A549 (cell line): ENCODE measurements at regions not wholly inside any gene's neighbourhood (a gene's known extent, or its start where the extent isn't known, plus 50 kb on each side); places are given as distances from the start of the nearest gene placed in this dataset.
A peak's percentile ranks its signal among the peaks of the same experiment; 100 is the strongest.

Experiments
- ATAC-seq, 2 experiments: fragments of 200-7000 bp in 1 of 2; fragments of >200 bp in 1 of 2; cut with Nextera tagmentation in 1 of 2; cut with Tn5 transposase in 1 of 2; 3 replicates each; pipeline versions ENCODE4 v1.8.0 to v1.9.1; 2018 to 2020; ENCODE audit warnings: mild to moderate bottlenecking in 1 of 2, moderate library complexity in 1 of 2
- CTCF ChIA-PET: fragments of 300-600 bp; sonication (Branson Sonifier 250); formaldehyde crosslinking; extraction: SDS; loops from one replicate; lab custom pipeline; 2021; ENCODE audit warnings: antibody characterized with exemption, inconsistent platforms; lab: Yijun Ruan, JAX
- POLR2A ChIA-PET: fragments of 350-600 bp; formaldehyde crosslinking; extraction: SDS; loops from one replicate; lab custom pipeline; 2021; ENCODE audit warnings: antibody characterized with exemption, inconsistent platforms; lab: Yijun Ruan, JAX
- DNase-seq, 2 experiments: peaks; one replicate each; pipeline versions ENCODE4 v3.0.0 to v3.0.0-alpha.2; 2011 to 2016; ENCODE audit warnings: low read depth in 1 of 2, low spot score in 1 of 2
- FAIRE-seq: peaks from 2 replicates; lab custom pipeline; 2011; peaks lifted over from hg19 to GRCh38; lab: Jason Lieb, UNC
- H3K27ac ChIP-seq, 2 experiments: fragments of >200 bp; sonication (Bioruptor Twin); formaldehyde crosslinking; 3 replicates each; pipeline ENCODE4 v1.5.1; 2016 to 2017
- H3K4me1 ChIP-seq: fragments of >200 bp; sonication (Bioruptor Twin); formaldehyde crosslinking; 3 replicates; pipeline ENCODE4 v1.6.1; 2016
- H3K4me2 ChIP-seq: fragments of >200 bp; sonication (Bioruptor Twin); formaldehyde crosslinking; 3 replicates; pipeline ENCODE4 v1.6.1; 2016
- H3K4me3 ChIP-seq: fragments of >200 bp; sonication (Bioruptor Twin); formaldehyde crosslinking; 3 replicates; pipeline ENCODE4 v1.5.1; 2016
- H3K9me3 ChIP-seq: fragments of >200 bp; sonication (Bioruptor Twin); formaldehyde crosslinking; 3 replicates; pipeline ENCODE4 v1.6.1; 2016
- CBX2 ChIP-seq: fragments of 200-600 bp; sonication (generic); IDR thresholded peaks from 2 replicates; pipeline ENCODE4 v1.6.1; 2016; ENCODE audit warnings: low read depth, mild to moderate bottlenecking, borderline replicate concordance
- CBX8 ChIP-seq: fragments of 200-600 bp; sonication (generic); IDR thresholded peaks from 2 replicates; pipeline ENCODE4 v1.6.1; 2016
- FOSB ChIP-seq: fragments of 250-450 bp; sonication (Bioruptor Pico); IDR thresholded peaks from 2 replicates; pipeline ENCODE4 v1.5.0; 2020; ENCODE audit warnings: mild to moderate bottlenecking, moderate library complexity
- FOSL2 ChIP-seq, 2 experiments: fragments of 450-650 bp in 1 of 2; fragments of >200 bp in 1 of 2; sonication (Bioruptor Twin) in 1 of 2; formaldehyde crosslinking; IDR thresholded peaks; 2 replicates each; pipeline versions ENCODE4 v1.5.0 to v1.6.1; 2016 to 2020; ENCODE audit warnings: mild to moderate bottlenecking in 1 of 2, moderate library complexity in 1 of 2
- FOXS1 ChIP-seq: fragments of 250-450 bp; sonication (Bioruptor Pico); IDR thresholded peaks from 2 replicates; pipeline ENCODE4 v1.5.0; 2020; ENCODE audit warnings: mild to moderate bottlenecking, moderate library complexity
- GATA3 ChIP-seq: IDR thresholded peaks from 2 replicates; pipeline ENCODE4 v1.6.1; 2012; ENCODE audit warnings: borderline replicate concordance
- JUN ChIP-seq, 2 experiments: fragments of >200 bp; sonication (Bioruptor Twin); formaldehyde crosslinking; IDR thresholded peaks; 2 replicates in 1 of 2; 3 replicates in 1 of 2; pipeline ENCODE4 v1.6.1; 2016 to 2017
- MAFK ChIP-seq: fragments of 450-650 bp; IDR thresholded peaks from 2 replicates; pipeline ENCODE4 v1.6.1; 2014; ENCODE audit not compliant: partially characterized antibody
- MYC ChIP-seq: IDR thresholded peaks from 2 replicates; pipeline ENCODE4 v1.6.1; 2012; ENCODE audit warnings: mild to moderate bottlenecking, inconsistent platforms, low read length, improper control_type of control experiment, borderline replicate concordance
- NR3C1 ChIP-seq: fragments of >200 bp; sonication (Bioruptor Twin); formaldehyde crosslinking; IDR thresholded peaks from 3 replicates; pipeline ENCODE4 v1.6.1; 2017
- RAD21 ChIP-seq, 2 experiments: fragments of >200 bp in 1 of 2; sonication (Bioruptor Twin) in 1 of 2; formaldehyde crosslinking in 1 of 2; IDR thresholded peaks in 1 of 2; conservative IDR thresholded peaks in 1 of 2; 2 replicates in 1 of 2; 3 replicates in 1 of 2; pipeline ENCODE4 v1.6.1; 2012 to 2018; ENCODE audit warnings: inconsistent platforms in 1 of 2
- RNF2 ChIP-seq: fragments of 200-600 bp; sonication (generic); IDR thresholded peaks from 2 replicates; pipeline ENCODE4 v1.6.1; 2016; ENCODE audit warnings: low read depth, mild to moderate bottlenecking, antibody characterized with exemption, moderate library complexity, borderline replicate concordance
- ZC3H11A ChIP-seq: fragments of 450-650 bp; IDR thresholded peaks from 2 replicates; pipeline ENCODE4 v1.6.1; 2014; ENCODE audit warnings: antibody characterized with exemption, mild to moderate bottlenecking
- ZFP36 ChIP-seq: fragments of 450-650 bp; IDR thresholded peaks from 2 replicates; pipeline ENCODE4 v1.6.1; 2014; ENCODE audit warnings: borderline replicate concordance; ENCODE audit not compliant: partially characterized antibody
- ZSCAN20 ChIP-seq: fragments of 250-450 bp; sonication (Bioruptor Pico); IDR thresholded peaks from 2 replicates; pipeline ENCODE4 v1.8.0; 2022; ENCODE audit warnings: mild to moderate bottlenecking, moderate library complexity
- WGBS: methylation state at CpG from one replicate; pipeline ENCODE4 v1.1.6; 2017; ENCODE audit errors: missing lambda C conversion rate; 5-methylcytosine and 5-hydroxymethylcytosine counted together
- TF ChIP-seq, protein P1 (sequence below): fragments of 250-450 bp; sonication (Bioruptor Pico); IDR thresholded peaks from 2 replicates; pipeline ENCODE4 v1.5.0; 2021; ENCODE audit warnings: mild to moderate bottlenecking, moderate library complexity, borderline replicate concordance
- TF ChIP-seq, protein P2 (sequence below): IDR thresholded peaks from 2 replicates; pipeline ENCODE4 v1.6.1; 2012
- TF ChIP-seq, protein P3 (sequence below): IDR thresholded peaks from 2 replicates; pipeline ENCODE4 v1.6.1; 2012
- TF ChIP-seq, protein P4 (sequence below): fragments of 200-600 bp; sonication (generic); IDR thresholded peaks from 2 replicates; pipeline ENCODE4 v1.6.1; 2016; ENCODE audit warnings: antibody characterized with exemption, mild to moderate bottlenecking, moderate library complexity
- TF ChIP-seq, protein P5 (sequence below): fragments of >200 bp; sonication (Bioruptor Twin); formaldehyde crosslinking; IDR thresholded peaks from 3 replicates; pipeline ENCODE4 v1.6.1; 2016

DNA sequence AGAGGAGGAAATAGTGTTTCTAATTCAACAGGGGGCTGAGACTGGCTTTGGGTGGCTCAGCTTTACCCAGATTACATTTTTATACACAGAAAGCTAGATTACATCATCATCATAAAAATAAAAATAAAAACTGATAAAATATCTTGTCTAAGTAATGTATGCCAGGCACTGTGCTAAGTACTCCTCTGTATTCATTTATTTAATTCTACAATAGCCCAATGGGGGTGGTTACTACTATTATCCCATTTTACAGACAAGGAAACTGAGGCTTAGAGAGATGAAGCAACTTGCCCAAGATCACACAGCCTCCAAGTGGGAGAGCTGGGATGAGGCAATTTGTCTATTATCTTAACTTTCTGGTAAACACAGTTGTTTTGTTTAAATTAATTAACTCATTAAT lies 62.3 kb upstream of the ECE1 start:
- Histone ChIP-seq H3K9me3 (no peaks in the 10 kb centered on the region), H3K4me1 (no peaks in the 10 kb centered on the region; the same call in 2 of the 3 replicates), H3K27ac (no peak overlapping the region), H3K4me3 (no peak overlapping the region), H3K4me2 (no peak overlapping the region)
- POLR2A ChIA-PET = no interaction called here
- CTCF ChIA-PET = interaction anchor here (1.0 to 2.7 kb wide), 6 partner anchors 10 to 136 kb away, joined by 3 to 20 read pairs (median 4); no protein-coding TSS in a partner anchor
- FAIRE-seq (no peak), DNase-seq (no peak), ATAC-seq (no peak)
- TF ChIP-seq FOXS1 (no peak), CBX2 (no peak), FOSB (CRISPR knock-in tag) (no peak), GATA3 (no peak), MYC (no peak), JUN (IDR thresholded peaks at IDR 0.05) (no peak), ZFP36 (no peak), RNF2 (no peak), ZC3H11A (no peak), ZSCAN20 (CRISPR knock-in tag) (no peak), FOSL2 (IDR thresholded peaks at IDR 0.05) (no peak), FOSL2 (CRISPR knock-in tag; IDR thresholded peaks at IDR 0.05) (no peak)
- TF ChIP-seq, protein P1, sequence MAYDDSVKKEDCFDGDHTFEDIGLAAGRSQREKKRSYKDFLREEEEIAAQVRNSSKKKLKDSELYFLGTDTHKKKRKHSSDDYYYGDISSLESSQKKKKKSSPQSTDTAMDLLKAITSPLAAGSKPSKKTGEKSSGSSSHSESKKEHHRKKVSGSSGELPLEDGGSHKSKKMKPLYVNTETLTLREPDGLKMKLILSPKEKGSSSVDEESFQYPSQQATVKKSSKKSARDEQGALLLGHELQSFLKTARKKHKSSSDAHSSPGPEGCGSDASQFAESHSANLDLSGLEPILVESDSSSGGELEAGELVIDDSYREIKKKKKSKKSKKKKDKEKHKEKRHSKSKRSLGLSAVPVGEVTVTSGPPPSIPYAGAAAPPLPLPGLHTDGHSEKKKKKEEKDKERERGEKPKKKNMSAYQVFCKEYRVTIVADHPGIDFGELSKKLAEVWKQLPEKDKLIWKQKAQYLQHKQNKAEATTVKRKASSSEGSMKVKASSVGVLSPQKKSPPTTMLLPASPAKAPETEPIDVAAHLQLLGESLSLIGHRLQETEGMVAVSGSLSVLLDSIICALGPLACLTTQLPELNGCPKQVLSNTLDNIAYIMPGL (CRISPR knock-in tag) = no peak
- TF ChIP-seq, protein P2, sequence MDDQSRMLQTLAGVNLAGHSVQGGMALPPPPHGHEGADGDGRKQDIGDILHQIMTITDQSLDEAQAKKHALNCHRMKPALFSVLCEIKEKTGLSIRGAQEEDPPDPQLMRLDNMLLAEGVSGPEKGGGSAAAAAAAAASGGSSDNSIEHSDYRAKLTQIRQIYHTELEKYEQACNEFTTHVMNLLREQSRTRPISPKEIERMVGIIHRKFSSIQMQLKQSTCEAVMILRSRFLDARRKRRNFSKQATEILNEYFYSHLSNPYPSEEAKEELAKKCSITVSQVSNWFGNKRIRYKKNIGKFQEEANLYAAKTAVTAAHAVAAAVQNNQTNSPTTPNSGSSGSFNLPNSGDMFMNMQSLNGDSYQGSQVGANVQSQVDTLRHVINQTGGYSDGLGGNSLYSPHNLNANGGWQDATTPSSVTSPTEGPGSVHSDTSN = no peak
- TF ChIP-seq, protein P3, sequence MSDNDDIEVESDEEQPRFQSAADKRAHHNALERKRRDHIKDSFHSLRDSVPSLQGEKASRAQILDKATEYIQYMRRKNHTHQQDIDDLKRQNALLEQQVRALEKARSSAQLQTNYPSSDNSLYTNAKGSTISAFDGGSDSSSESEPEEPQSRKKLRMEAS = no peak
- TF ChIP-seq, protein P4, sequence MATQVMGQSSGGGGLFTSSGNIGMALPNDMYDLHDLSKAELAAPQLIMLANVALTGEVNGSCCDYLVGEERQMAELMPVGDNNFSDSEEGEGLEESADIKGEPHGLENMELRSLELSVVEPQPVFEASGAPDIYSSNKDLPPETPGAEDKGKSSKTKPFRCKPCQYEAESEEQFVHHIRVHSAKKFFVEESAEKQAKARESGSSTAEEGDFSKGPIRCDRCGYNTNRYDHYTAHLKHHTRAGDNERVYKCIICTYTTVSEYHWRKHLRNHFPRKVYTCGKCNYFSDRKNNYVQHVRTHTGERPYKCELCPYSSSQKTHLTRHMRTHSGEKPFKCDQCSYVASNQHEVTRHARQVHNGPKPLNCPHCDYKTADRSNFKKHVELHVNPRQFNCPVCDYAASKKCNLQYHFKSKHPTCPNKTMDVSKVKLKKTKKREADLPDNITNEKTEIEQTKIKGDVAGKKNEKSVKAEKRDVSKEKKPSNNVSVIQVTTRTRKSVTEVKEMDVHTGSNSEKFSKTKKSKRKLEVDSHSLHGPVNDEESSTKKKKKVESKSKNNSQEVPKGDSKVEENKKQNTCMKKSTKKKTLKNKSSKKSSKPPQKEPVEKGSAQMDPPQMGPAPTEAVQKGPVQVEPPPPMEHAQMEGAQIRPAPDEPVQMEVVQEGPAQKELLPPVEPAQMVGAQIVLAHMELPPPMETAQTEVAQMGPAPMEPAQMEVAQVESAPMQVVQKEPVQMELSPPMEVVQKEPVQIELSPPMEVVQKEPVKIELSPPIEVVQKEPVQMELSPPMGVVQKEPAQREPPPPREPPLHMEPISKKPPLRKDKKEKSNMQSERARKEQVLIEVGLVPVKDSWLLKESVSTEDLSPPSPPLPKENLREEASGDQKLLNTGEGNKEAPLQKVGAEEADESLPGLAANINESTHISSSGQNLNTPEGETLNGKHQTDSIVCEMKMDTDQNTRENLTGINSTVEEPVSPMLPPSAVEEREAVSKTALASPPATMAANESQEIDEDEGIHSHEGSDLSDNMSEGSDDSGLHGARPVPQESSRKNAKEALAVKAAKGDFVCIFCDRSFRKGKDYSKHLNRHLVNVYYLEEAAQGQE = no peak
- TF ChIP-seq, all 56 proteins: peak for 0

DNA sequence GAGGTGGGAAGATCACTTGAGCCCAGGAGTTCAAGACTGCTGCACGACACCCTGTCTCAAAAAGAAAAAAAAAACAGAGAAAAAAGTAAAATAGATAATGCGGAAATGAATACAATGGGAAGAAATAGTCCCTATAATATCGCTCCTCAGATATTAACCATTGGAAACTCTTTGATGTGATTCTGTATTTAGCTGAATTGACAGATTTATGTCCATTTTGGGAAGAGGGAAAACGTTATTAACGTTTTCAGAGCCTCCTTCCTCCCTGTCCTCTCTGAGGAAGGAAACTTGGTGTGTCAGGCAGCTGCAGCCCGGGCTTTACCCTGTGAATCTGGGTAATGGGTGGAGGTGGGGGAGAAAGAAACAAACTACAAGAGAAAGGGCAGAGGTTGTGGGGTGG lies 61.6 kb upstream of the ECE1 start:
- no peak for DNase-seq
- POLR2A ChIA-PET = no interaction called here
- no peak for TF ChIP-seq NR3C1
- no peak for TF ChIP-seq CBX8
- TF ChIP-seq, protein P5, sequence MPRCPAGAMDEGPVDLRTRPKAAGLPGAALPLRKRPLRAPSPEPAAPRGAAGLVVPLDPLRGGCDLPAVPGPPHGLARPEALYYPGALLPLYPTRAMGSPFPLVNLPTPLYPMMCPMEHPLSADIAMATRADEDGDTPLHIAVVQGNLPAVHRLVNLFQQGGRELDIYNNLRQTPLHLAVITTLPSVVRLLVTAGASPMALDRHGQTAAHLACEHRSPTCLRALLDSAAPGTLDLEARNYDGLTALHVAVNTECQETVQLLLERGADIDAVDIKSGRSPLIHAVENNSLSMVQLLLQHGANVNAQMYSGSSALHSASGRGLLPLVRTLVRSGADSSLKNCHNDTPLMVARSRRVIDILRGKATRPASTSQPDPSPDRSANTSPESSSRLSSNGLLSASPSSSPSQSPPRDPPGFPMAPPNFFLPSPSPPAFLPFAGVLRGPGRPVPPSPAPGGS = no peak
- no peak for TF ChIP-seq ZC3H11A
- TF ChIP-seq RAD21 (conservative IDR thresholded peaks at IDR 0.05 in 1 of 2, IDR thresholded peaks at IDR 0.05 in 1 of 2) = no peak
- peak; percentile 83 for TF ChIP-seq MAFK
- no peak for TF ChIP-seq FOXS1
- H3K9me3 ChIP-seq = no peaks in the 10 kb centered on the region
- H3K4me2 ChIP-seq = no peak overlapping the region
- no peak for FAIRE-seq
- CTCF ChIA-PET = interaction anchor here (1.1 to 2.7 kb wide), 3 partner anchors 17 to 135 kb away, joined by 4 to 20 read pairs (median 5); no protein-coding TSS in a partner anchor
- H3K27ac ChIP-seq = no peak overlapping the region
- ATAC-seq = no peak
- H3K4me1 ChIP-seq = no peaks in the 10 kb centered on the region; the same call in 2 of the 3 replicates
- H3K4me3 ChIP-seq = no peak overlapping the region
- 56% methylated on average over 6 of the region's 6 CpGs for WGBS
